ENCODE measurements at regions not wholly inside any gene's neighbourhood (a gene's known extent, or its start where the extent isn't known, plus 50 kb on each side); places are given as distances from the start of the nearest gene placed in this dataset.

- no peak for DNase-seq
Measured at GRCh38 chr1:187091666-187092065, 262.9 kb downstream of the PLA2G4A start.

GRCh38 chr1:187092104-187092503 is 263.4 kb downstream of the PLA2G4A start:
- DNase-seq = no peak

GRCh38 chr1:187096689-187097088 is 267.9 kb downstream of the PLA2G4A start:
- no peak for DNase-seq

GRCh38 chr1:187110351-187110750 is 281.6 kb downstream of the PLA2G4A start:
- no peak for DNase-seq

- DNase-seq = no peak
Measured at GRCh38 chr1:187114792-187115191, 286.0 kb downstream of the PLA2G4A start.

- no peak for DNase-seq
Measured at GRCh38 chr1:187121661-187122060, 292.9 kb downstream of the PLA2G4A start.

- no peak for DNase-seq
Measured at GRCh38 chr1:187122566-187122965, 293.8 kb downstream of the PLA2G4A start.

- no peak for DNase-seq
Measured at GRCh38 chr1:187129132-187129531, 300.4 kb downstream of the PLA2G4A start.

GRCh38 chr1:187143783-187144182 is 315.0 kb downstream of the PLA2G4A start:
- DNase-seq = no peak

GRCh38 chr1:187146388-187146787 is 317.6 kb downstream of the PLA2G4A start:
- DNase-seq = no peak

GRCh38 chr1:187151555-187151954 is 322.8 kb downstream of the PLA2G4A start:
- no peak for DNase-seq

GRCh38 chr1:187153047-187153446 is 324.3 kb downstream of the PLA2G4A start:
- DNase-seq = no peak

GRCh38 chr1:187157115-187157514 is 328.4 kb downstream of the PLA2G4A start:
- no peak for DNase-seq

GRCh38 chr1:187157552-187157951 is 328.8 kb downstream of the PLA2G4A start:
- no peak for DNase-seq

- no peak for DNase-seq
Measured at GRCh38 chr1:187167555-187167954, 338.8 kb downstream of the PLA2G4A start.

- no peak for DNase-seq
Measured at GRCh38 chr1:187168297-187168696, 339.5 kb downstream of the PLA2G4A start.

GRCh38 chr1:187185389-187185788 is 356.6 kb downstream of the PLA2G4A start:
- no peak for DNase-seq

- DNase-seq = no peak
Measured at GRCh38 chr1:187197685-187198084, 368.9 kb downstream of the PLA2G4A start.

GRCh38 chr1:187203257-187203656 is 374.5 kb downstream of the PLA2G4A start:
- no peak for DNase-seq

GRCh38 chr1:187212377-187212776 is 383.6 kb downstream of the PLA2G4A start:
- no peak for DNase-seq

GRCh38 chr1:187226396-187226795 is 397.6 kb downstream of the PLA2G4A start:
- DNase-seq = no peak

GRCh38 chr1:187228790-187229189 is 400.0 kb downstream of the PLA2G4A start:
- no peak for DNase-seq

GRCh38 chr1:187229496-187229895 is 400.7 kb downstream of the PLA2G4A start:
- no peak for DNase-seq

- no peak for DNase-seq
Measured at GRCh38 chr1:187234706-187235105, 406.0 kb downstream of the PLA2G4A start.

GRCh38 chr1:187236199-187236598 is 407.4 kb downstream of the PLA2G4A start:
- DNase-seq = no peak

GRCh38 chr1:187236676-187237075 is 407.9 kb downstream of the PLA2G4A start:
- DNase-seq = no peak
